ENCODE measurements at regions not wholly inside any gene's neighbourhood (a gene's known extent, or its start where the extent isn't known, plus 50 kb on each side); places are given as distances from the start of the nearest gene placed in this dataset.

DNA sequence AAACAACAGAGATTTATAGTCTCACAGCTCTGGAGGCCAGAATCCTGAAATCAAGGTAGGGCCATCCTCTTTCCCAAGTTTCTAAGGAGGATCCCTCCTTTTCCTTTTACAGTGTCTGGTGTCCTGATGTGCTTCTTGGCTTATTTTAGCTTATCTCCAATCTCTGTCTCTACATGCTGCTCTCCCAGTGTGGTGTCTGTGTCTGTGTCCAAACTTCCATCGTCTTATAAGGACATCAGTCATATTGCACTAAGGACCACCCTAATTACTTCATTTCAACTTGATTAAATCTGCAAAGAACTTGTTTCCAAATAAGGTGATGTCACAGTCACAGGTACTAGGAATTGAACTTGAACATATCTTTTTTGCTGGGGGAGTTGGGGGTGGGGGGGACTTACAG is 529.6 kb downstream of the DHX35 start:
- Histone ChIP-seq H3K4me1 (ENCODE audit: insufficient read depth) (no peaks in the 10 kb centered on the region), H2AFZ (no peak overlapping the region), H3K9me2 (ENCODE audit: insufficient read depth) (peaks cover 13% of the 10 kb centered on the region; the same call in 1 of the 2 replicates), H3K27me3 (ENCODE audit: insufficient read depth) (no peaks in the 10 kb centered on the region), H4K20me1 (replicated peaks; ENCODE audit: insufficient read depth) (no peaks in the 10 kb centered on the region), H3K4me2 (no peak overlapping the region), H3K79me2 (replicated peaks; ENCODE audit: insufficient read depth) (no peaks in the 10 kb centered on the region), H3K4me3 (no peak overlapping the region), H3F3A (replicated peaks; ENCODE audit: low read depth) (no peaks in the 10 kb centered on the region), H3K27ac (ENCODE audit: low read depth) (no peak overlapping the region), H3K36me3 (ENCODE audit: insufficient read depth) (no peaks in the 10 kb centered on the region)
- DNase-seq (ENCODE audit: low spot score) (no peak), ATAC-seq (no peak)
- Mint-ChIP-seq H3K36me3 (ENCODE audit: low read depth) (no peaks in the 10 kb centered on the region), H3K27me3 (ENCODE audit: insufficient read depth, low read depth, poor library complexity) (peaks cover 3% of the 10 kb centered on the region), H3K9me3 (no peaks in the 10 kb centered on the region), H3K27ac (no peak overlapping the region), H3K4me1 (no peaks in the 10 kb centered on the region), H3K4me3 (no peak overlapping the region)
- TF ChIP-seq, protein P1, sequence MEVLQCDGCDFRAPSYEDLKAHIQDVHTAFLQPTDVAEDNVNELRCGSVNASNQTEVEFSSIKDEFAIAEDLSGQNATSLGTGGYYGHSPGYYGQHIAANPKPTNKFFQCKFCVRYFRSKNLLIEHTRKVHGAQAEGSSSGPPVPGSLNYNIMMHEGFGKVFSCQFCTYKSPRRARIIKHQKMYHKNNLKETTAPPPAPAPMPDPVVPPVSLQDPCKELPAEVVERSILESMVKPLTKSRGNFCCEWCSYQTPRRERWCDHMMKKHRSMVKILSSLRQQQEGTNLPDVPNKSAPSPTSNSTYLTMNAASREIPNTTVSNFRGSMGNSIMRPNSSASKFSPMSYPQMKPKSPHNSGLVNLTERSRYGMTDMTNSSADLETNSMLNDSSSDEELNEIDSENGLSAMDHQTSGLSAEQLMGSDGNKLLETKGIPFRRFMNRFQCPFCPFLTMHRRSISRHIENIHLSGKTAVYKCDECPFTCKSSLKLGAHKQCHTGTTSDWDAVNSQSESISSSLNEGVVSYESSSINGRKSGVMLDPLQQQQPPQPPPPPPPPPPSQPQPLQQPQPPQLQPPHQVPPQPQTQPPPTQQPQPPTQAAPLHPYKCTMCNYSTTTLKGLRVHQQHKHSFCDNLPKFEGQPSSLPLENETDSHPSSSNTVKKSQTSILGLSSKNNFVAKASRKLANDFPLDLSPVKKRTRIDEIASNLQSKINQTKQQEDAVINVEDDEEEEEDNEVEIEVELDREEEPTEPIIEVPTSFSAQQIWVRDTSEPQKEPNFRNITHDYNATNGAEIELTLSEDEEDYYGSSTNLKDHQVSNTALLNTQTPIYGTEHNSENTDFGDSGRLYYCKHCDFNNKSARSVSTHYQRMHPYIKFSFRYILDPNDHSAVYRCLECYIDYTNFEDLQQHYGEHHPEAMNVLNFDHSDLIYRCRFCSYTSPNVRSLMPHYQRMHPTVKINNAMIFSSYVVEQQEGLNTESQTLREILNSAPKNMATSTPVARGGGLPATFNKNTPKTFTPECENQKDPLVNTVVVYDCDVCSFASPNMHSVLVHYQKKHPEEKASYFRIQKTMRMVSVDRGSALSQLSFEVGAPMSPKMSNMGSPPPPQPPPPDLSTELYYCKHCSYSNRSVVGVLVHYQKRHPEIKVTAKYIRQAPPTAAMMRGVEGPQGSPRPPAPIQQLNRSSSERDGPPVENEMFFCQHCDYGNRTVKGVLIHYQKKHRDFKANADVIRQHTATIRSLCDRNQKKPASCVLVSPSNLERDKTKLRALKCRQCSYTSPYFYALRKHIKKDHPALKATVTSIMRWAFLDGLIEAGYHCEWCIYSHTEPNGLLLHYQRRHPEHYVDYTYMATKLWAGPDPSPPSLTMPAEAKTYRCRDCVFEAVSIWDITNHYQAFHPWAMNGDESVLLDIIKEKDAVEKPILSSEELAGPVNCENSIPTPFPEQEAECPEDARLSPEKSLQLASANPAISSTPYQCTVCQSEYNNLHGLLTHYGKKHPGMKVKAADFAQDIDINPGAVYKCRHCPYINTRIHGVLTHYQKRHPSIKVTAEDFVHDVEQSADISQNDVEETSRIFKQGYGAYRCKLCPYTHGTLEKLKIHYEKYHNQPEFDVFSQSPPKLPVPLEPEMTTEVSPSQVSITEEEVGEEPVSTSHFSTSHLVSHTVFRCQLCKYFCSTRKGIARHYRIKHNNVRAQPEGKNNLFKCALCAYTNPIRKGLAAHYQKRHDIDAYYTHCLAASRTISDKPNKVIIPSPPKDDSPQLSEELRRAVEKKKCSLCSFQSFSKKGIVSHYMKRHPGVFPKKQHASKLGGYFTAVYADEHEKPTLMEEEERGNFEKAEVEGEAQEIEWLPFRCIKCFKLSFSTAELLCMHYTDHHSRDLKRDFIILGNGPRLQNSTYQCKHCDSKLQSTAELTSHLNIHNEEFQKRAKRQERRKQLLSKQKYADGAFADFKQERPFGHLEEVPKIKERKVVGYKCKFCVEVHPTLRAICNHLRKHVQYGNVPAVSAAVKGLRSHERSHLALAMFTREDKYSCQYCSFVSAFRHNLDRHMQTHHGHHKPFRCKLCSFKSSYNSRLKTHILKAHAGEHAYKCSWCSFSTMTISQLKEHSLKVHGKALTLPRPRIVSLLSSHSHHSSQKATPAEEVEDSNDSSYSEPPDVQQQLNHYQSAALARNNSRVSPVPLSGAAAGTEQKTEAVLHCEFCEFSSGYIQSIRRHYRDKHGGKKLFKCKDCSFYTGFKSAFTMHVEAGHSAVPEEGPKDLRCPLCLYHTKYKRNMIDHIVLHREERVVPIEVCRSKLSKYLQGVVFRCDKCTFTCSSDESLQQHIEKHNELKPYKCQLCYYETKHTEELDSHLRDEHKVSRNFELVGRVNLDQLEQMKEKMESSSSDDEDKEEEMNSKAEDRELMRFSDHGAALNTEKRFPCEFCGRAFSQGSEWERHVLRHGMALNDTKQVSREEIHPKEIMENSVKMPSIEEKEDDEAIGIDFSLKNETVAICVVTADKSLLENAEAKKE (CRISPR knock-in tag; IDR thresholded peaks at IDR 0.05), result no peak
- TF ChIP-seq ZNF331 (CRISPR knock-in tag; IDR thresholded peaks at IDR 0.05; ENCODE audit: low read depth) (no peak), EZH2phosphoT487 (IDR thresholded peaks at IDR 0.05; ENCODE audit: unreplicated experiment) (no peak), POLR2AphosphoS5 (IDR thresholded peaks at IDR 0.05; ENCODE audit: low read depth) (no peak), NANOG (IDR thresholded peaks at IDR 0.05; ENCODE audit: borderline replicate concordance) (no peak)
- TF ChIP-seq, protein P2, sequence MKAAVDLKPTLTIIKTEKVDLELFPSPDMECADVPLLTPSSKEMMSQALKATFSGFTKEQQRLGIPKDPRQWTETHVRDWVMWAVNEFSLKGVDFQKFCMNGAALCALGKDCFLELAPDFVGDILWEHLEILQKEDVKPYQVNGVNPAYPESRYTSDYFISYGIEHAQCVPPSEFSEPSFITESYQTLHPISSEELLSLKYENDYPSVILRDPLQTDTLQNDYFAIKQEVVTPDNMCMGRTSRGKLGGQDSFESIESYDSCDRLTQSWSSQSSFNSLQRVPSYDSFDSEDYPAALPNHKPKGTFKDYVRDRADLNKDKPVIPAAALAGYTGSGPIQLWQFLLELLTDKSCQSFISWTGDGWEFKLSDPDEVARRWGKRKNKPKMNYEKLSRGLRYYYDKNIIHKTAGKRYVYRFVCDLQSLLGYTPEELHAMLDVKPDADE (IDR thresholded peaks at IDR 0.05), result no peak
